Mesendoderm (in vitro differentiated cells): ENCODE measurements at regions not wholly inside any gene's neighbourhood (a gene's known extent, or its start where the extent isn't known, plus 50 kb on each side); places are given as distances from the start of the nearest gene placed in this dataset.

Experiments used
- DNase-seq: peaks from one replicate; pipeline ENCODE4 v3.0.0; 2013
- H2AK5ac ChIP-seq: 2 replicates; pipeline ENCODE4 v1.6.1; 2013; ENCODE audit warnings: low read length, inconsistent platforms
- H2BK120ac ChIP-seq: 2 replicates; pipeline ENCODE4 v1.6.1; 2013; ENCODE audit warnings: low read depth, mild to moderate bottlenecking, low read length, moderate library complexity, mixed read lengths
- H2BK15ac ChIP-seq: replicated peaks from 2 replicates; pipeline ENCODE4 v1.6.1; 2013; ENCODE audit warnings: low read depth, mild to moderate bottlenecking, moderate library complexity
- H2BK5ac ChIP-seq: 2 replicates; pipeline ENCODE4 v1.6.1; 2013; ENCODE audit warnings: low read length, inconsistent platforms
- H3K18ac ChIP-seq: 2 replicates; pipeline ENCODE4 v1.6.1; 2013; ENCODE audit warnings: mild to moderate bottlenecking, low read length, mixed read lengths
- H3K23ac ChIP-seq: one replicate; pipeline ENCODE4 v1.6.1; 2013; ENCODE audit warnings: low read length
- H3K27ac ChIP-seq: 2 replicates; pipeline ENCODE4 v1.5.1; 2013; ENCODE audit warnings: low read depth, mild to moderate bottlenecking, inconsistent platforms, low read length, moderate library complexity
- H3K27me3 ChIP-seq: 2 replicates; pipeline ENCODE4 v1.6.1; 2013; ENCODE audit warnings: low read length, control low read depth, mild to moderate bottlenecking, inconsistent platforms; ENCODE audit not compliant: insufficient read depth, poor library complexity
- H3K36me3 ChIP-seq: 2 replicates; pipeline ENCODE4 v1.6.1; 2013; ENCODE audit warnings: low read length, inconsistent platforms; ENCODE audit not compliant: control insufficient read depth, insufficient read depth
- H3K4ac ChIP-seq: one replicate; pipeline ENCODE4 v1.6.1; 2013; ENCODE audit warnings: low read depth, mild to moderate bottlenecking, low read length, moderate library complexity
- H3K4me1 ChIP-seq: 2 replicates; pipeline ENCODE4 v1.6.1; 2013; ENCODE audit warnings: low read depth, low read length, inconsistent platforms; ENCODE audit not compliant: control insufficient read depth
- H3K4me2 ChIP-seq: 2 replicates; pipeline ENCODE4 v1.6.1; 2013; ENCODE audit warnings: low read length
- H3K4me3 ChIP-seq: 2 replicates; pipeline ENCODE4 v1.5.1; 2013; ENCODE audit warnings: mild to moderate bottlenecking, low read length
- H3K56ac ChIP-seq: one replicate; pipeline ENCODE4 v1.6.1; 2013; ENCODE audit warnings: low read length
- H3K79me1 ChIP-seq: 2 replicates; pipeline ENCODE4 v1.6.1; 2013; ENCODE audit warnings: low read length, inconsistent platforms
- H3K79me2 ChIP-seq: 2 replicates; pipeline ENCODE4 v1.6.1; 2013; ENCODE audit warnings: mild to moderate bottlenecking, low read length; ENCODE audit not compliant: control insufficient read depth, insufficient read depth
- H3K9ac ChIP-seq: 2 replicates; pipeline ENCODE4 v1.6.1; 2013; ENCODE audit warnings: low read length, inconsistent platforms
- H4K5ac ChIP-seq: one replicate; pipeline ENCODE4 v1.6.1; 2013; ENCODE audit warnings: low read length
- H4K8ac ChIP-seq: one replicate; pipeline ENCODE4 v1.6.1; 2013; ENCODE audit warnings: low read depth, mild to moderate bottlenecking, control low read depth, low read length, moderate library complexity
- WGBS: extraction: QIAGEN DNeasy Blood & Tissue Kit; methylation state at CpG from one replicate; pipeline ENCODE4 v1.1.7; 2013; ENCODE audit warnings: low lambda C conversion rate, missing lambda C conversion rate; ENCODE audit not compliant: insufficient coverage; ENCODE audit errors: extremely low coverage; 5-methylcytosine and 5-hydroxymethylcytosine counted together

DNA sequence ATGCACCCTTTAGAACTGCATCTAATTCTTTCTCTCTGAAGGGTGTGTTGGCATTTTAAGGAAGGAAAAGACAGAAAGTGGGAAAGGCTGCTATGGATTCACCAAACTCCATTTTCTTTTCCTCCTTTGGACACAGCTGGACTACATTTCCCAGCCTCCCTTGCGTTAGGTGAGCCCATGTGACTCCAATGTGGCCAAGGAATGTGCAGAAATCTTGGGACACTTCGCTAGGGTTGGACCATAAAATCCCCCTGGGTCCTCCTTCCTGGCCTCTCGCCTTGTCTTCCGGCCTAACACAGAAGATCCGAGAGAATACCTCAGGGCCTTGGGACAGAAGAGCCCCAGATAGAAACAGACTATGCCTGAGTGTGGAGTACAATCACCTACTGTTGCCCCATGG, 56.3 kb downstream of the ABCC12 start:
- H2BK120ac ChIP-seq = no peak overlapping the region
- no peaks in the 10 kb centered on the region for H3K27me3 ChIP-seq
- no peak overlapping the region for H3K27ac ChIP-seq
- H3K56ac ChIP-seq = no peak overlapping the region
- H3K4ac ChIP-seq = no peak overlapping the region
- H3K4me1 ChIP-seq = no peaks in the 10 kb centered on the region
- H3K4me2 ChIP-seq = no peak overlapping the region
- no peak overlapping the region for H4K5ac ChIP-seq
- no peak overlapping the region for H3K4me3 ChIP-seq
- H2BK5ac ChIP-seq = no peak overlapping the region
- H3K79me1 ChIP-seq = no peaks in the 10 kb centered on the region
- no peak overlapping the region for H3K18ac ChIP-seq
- H3K23ac ChIP-seq = no peak overlapping the region
- H2AK5ac ChIP-seq = no peak overlapping the region
- DNase-seq = peak; percentile 71
- H2BK15ac ChIP-seq = no peak overlapping the region
- no peaks in the 10 kb centered on the region for H3K79me2 ChIP-seq
- no CpG with 5 or more reads among the region's 5 CpGs for WGBS
- no peaks in the 10 kb centered on the region for H3K36me3 ChIP-seq
- H4K8ac ChIP-seq = no peak overlapping the region
- no peak overlapping the region for H3K9ac ChIP-seq

DNA sequence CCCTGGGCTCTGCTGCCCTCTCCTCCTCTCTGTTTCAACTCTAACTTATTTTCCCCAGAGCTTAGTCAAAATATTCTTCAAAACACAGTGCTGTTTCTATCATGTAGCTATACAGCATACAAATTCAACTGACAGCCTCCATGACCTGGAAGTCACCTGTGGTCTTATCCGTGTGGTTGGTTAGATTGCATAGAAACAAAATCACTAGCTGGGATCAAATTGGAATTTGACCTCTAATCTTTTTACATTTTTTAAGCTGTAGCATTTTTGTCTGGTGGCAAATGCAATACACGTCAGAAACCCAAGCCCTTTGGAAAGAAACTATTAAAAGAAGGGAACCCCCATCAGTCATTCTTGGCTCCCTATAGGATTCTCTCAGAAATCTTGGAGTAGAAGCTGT, 57.3 kb downstream of the ABCC12 start:
- Histone ChIP-seq H3K18ac (no peak overlapping the region), H4K5ac (no peak overlapping the region), H3K4me2 (no peak overlapping the region), H3K23ac (no peak overlapping the region), H3K4ac (no peak overlapping the region), H2BK15ac (no peak overlapping the region), H2AK5ac (no peak overlapping the region), H3K4me1 (no peaks in the 10 kb centered on the region), H3K36me3 (no peaks in the 10 kb centered on the region), H2BK5ac (no peak overlapping the region), H2BK120ac (no peak overlapping the region), H3K56ac (no peak overlapping the region), H3K79me2 (no peaks in the 10 kb centered on the region), H3K27ac (no peak overlapping the region), H4K8ac (no peak overlapping the region), H3K27me3 (no peaks in the 10 kb centered on the region), H3K4me3 (no peak overlapping the region), H3K9ac (no peak overlapping the region), H3K79me1 (no peaks in the 10 kb centered on the region)
- WGBS = no CpG with 5 or more reads among the region's 2 CpGs
- no peak for DNase-seq

DNA sequence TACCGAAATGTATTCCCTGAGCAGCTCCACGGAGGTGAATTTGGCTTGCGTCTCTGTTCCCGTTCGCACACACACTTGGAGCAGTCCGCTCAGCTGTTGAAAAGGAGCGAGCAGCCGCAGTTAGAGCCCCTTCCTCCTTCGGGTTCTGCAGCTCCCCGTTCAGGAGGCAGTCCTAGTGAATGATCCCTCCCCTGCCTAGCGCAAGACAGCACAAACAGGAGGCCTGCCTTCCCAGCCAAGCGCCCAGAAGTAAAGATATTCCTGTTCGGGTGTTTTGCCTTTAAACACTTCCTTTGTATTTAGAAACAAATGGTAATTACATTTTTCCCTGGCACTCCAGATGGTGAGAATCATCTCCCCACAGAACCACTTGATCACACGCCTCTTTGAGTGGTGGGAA, 64.7 kb downstream of the ABCC12 start:
- Histone ChIP-seq H2BK15ac (no peak overlapping the region), H4K5ac (no peak overlapping the region), H2AK5ac (no peak overlapping the region), H3K79me1 (no peaks in the 10 kb centered on the region), H3K4me3 (no peak overlapping the region), H3K18ac (no peak overlapping the region), H2BK120ac (no peak overlapping the region), H4K8ac (no peak overlapping the region), H3K56ac (no peak overlapping the region), H3K4me1 (no peaks in the 10 kb centered on the region), H3K4ac (no peak overlapping the region), H3K9ac (no peak overlapping the region), H3K36me3 (no peaks in the 10 kb centered on the region), H3K27ac (no peak overlapping the region), H3K79me2 (no peaks in the 10 kb centered on the region), H3K27me3 (no peaks in the 10 kb centered on the region), H2BK5ac (no peak overlapping the region), H3K23ac (no peak overlapping the region), H3K4me2 (no peak overlapping the region)
- DNase-seq = no peak
- no CpG with 5 or more reads among the region's 14 CpGs for WGBS

DNA sequence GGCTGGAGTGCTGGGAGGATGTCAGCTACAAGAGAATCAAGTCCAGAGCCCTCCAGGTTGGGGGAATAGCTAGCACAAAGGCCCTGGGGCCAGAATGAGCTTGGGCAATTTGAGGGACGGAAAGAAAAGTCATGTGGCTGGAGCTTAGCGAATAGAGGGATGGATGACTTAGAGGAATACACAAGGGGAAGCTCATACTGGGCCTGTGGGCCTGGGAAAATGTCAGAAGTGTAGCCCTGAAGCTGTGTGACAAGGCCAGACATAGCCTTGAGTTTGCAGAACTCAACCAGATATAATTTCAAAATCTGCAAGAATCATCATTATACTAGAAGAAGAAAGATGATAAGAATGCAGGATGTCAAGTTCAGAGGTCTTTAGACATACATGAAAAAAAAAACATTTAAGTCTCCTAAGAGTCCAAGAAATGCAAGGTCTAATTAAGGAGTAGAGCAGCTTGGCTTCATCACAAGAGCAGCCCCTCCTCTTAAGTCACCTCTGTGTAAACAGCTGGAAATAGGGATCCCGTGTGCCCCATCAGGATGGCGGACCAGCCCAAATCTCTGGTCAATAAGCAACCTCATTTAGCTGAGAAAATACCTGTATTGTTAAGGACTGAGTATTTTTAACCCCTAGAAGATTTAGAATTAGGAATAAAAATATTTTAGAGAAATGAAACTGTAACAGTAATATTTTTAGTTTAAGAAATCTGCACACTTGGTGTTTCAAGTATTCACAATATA, 66.6 kb downstream of the ABCC12 start:
- no peak overlapping the region for H4K8ac ChIP-seq
- no peak overlapping the region for H2BK15ac ChIP-seq
- H3K9ac ChIP-seq = no peak overlapping the region
- H3K79me2 ChIP-seq = no peaks in the 10 kb centered on the region
- H3K4me1 ChIP-seq = no peaks in the 10 kb centered on the region
- H3K23ac ChIP-seq = no peak overlapping the region
- H2BK5ac ChIP-seq = no peak overlapping the region
- WGBS = no CpG with 5 or more reads among the region's 4 CpGs
- H3K56ac ChIP-seq = no peak overlapping the region
- H3K4me2 ChIP-seq = no peak overlapping the region
- H3K27me3 ChIP-seq = no peaks in the 10 kb centered on the region
- H3K79me1 ChIP-seq = no peaks in the 10 kb centered on the region
- DNase-seq = no peak
- no peak overlapping the region for H2BK120ac ChIP-seq
- no peak overlapping the region for H2AK5ac ChIP-seq
- H3K27ac ChIP-seq = no peak overlapping the region
- H4K5ac ChIP-seq = no peak overlapping the region
- H3K4ac ChIP-seq = no peak overlapping the region
- no peak overlapping the region for H3K4me3 ChIP-seq
- no peak overlapping the region for H3K18ac ChIP-seq
- no peaks in the 10 kb centered on the region for H3K36me3 ChIP-seq

DNA sequence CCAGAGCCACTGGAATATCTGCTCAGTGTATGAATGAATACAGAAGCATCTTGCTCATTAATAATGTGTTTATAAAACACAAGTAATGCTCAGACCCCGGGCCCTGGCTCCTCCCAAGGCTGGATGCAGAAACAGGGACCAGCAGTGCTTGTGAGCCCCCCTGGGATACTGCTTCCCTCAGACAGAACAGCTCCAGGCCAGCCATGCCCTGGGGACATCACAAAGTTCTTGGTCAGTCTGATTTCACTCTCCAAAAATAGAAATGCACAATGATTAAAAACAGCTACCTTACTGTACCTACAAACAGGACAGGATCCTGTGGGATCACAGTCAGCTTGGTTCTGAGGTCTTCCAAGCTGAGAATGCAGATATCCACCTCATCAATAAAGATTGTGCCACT, 68.2 kb downstream of the ABCC12 start:
- Histone ChIP-seq H2BK120ac (no peak overlapping the region), H3K27ac (no peak overlapping the region), H3K18ac (no peak overlapping the region), H2BK15ac (no peak overlapping the region), H3K23ac (no peak overlapping the region), H3K4me1 (no peaks in the 10 kb centered on the region), H3K36me3 (no peaks in the 10 kb centered on the region), H4K5ac (no peak overlapping the region), H2AK5ac (no peak overlapping the region), H3K79me1 (no peaks in the 10 kb centered on the region), H3K9ac (no peak overlapping the region), H3K4me3 (no peak overlapping the region), H2BK5ac (no peak overlapping the region), H3K79me2 (no peaks in the 10 kb centered on the region), H3K4me2 (no peak overlapping the region), H3K27me3 (no peaks in the 10 kb centered on the region), H4K8ac (no peak overlapping the region), H3K4ac (no peak overlapping the region), H3K56ac (no peak overlapping the region)
- DNase-seq = no peak
- no CpG with 5 or more reads among the region's 1 CpG for WGBS

DNA sequence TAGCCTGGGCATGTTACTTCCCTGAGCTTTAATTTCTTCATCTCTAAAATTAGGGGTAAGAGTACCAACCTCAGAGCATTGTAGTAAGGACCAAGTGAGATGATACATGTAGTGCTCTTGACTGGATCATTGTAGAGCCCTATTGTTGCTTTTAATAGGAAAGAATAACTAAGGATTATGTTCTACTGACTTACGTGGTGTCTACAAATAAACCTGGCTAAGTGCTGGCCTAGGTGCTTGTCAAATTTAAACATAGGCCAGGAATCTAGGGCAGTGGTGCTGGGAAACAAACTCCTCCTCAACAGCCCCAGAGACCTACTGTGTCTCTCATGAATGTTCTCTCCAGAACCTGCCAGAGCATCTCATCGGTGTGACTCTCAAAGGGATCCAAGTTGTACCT, 69.4 kb downstream of the ABCC12 start:
- no peak for DNase-seq
- no peaks in the 10 kb centered on the region for H3K79me1 ChIP-seq
- no peak overlapping the region for H3K56ac ChIP-seq
- H3K18ac ChIP-seq = no peak overlapping the region
- H3K23ac ChIP-seq = no peak overlapping the region
- H4K5ac ChIP-seq = no peak overlapping the region
- no peak overlapping the region for H3K4ac ChIP-seq
- H2BK15ac ChIP-seq = no peak overlapping the region
- no peaks in the 10 kb centered on the region for H3K79me2 ChIP-seq
- H3K4me1 ChIP-seq = no peaks in the 10 kb centered on the region
- H3K4me3 ChIP-seq = no peak overlapping the region
- H3K27ac ChIP-seq = no peak overlapping the region
- no peaks in the 10 kb centered on the region for H3K27me3 ChIP-seq
- no peak overlapping the region for H2BK5ac ChIP-seq
- no peaks in the 10 kb centered on the region for H3K36me3 ChIP-seq
- H2BK120ac ChIP-seq = no peak overlapping the region
- H3K9ac ChIP-seq = no peak overlapping the region
- H4K8ac ChIP-seq = no peak overlapping the region
- H2AK5ac ChIP-seq = no peak overlapping the region
- WGBS = no CpG with 5 or more reads among the region's 2 CpGs
- H3K4me2 ChIP-seq = no peak overlapping the region
